ENCODE measurements at regions not wholly inside any gene's neighbourhood (a gene's known extent, or its start where the extent isn't known, plus 50 kb on each side); places are given as distances from the start of the nearest gene placed in this dataset.

DNA sequence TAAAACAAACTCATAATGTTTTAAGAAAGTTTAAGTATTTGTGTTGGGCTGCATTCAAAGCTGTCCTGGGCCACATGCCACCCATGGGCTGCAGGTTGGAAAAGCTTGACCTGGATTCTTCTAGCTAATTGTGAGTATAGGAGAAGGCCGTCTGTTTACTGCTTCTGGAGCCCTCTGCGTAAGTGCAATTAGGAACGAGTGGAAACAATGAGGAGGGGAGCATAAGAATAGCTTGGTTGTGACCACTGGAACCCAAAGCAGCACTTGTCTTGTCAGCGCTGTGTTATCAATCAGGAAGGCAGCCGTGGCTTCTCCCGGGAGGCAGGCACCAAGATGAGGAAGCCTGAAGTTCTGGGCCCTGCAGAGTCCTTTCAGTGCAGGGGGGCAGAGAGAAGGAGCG, 110.4 kb upstream of the MBNL2 start:
- no peak for DNase-seq

DNA sequence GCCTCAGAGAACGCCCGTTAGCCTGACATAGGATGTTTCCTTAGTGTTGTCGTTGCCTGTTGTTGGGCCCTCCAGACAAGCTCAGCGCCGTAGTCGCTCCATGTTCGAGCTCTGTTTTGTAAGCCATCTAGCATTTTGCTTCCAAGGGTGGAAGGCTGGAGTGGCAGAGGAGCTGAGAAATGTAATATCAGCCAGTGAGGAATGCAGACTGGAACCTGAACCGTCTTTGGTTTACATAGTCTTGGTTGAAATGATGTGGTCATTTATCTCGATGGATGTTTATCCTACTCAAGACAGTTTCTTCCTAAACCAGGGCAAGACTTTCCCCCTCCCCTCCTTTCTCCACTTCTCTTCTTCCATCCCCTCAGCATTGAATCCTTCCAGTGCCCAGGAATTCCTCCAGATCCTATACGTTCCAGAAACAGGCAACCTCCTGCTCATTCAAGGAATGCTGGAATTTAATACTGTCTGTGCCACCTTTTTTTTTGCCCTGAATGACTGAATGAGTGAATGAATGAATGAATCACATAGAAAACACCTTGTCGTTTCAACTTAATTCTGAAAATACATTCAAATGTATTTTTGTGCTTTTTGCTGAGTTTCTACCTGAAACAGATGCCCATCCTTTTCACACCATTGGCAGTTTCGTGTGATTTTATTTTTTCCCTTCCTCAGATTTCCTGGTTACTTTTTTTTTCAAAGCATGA, 109.5 kb upstream of the MBNL2 start:
- no peak for DNase-seq

GRCh38 chr13:97113231-97114001, 108.7 kb upstream of the MBNL2 start:
- peak; percentile 52 for DNase-seq

DNA sequence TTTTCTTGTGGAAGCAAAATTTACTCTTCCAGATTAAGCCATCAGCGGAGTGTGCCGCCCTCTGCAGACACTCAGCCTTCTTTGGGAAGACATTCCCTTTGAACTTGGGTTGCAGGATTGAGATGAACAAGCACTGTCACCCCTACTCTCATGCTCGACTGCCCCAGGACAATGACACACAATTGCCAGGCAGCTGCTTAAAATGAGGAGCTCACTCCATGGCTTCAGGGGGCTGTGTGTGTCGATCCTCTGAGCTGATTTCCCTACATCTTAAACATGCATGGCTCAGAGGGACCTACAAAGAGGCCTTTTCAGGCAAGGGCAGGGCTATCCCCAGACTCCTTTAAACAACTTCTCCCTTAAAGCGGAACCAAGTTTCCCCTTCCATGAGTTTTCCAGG, 107.5 kb upstream of the MBNL2 start:
- no peak for DNase-seq

GRCh38 chr13:97116754-97117153, 105.4 kb upstream of the MBNL2 start:
- no peak for DNase-seq

DNA sequence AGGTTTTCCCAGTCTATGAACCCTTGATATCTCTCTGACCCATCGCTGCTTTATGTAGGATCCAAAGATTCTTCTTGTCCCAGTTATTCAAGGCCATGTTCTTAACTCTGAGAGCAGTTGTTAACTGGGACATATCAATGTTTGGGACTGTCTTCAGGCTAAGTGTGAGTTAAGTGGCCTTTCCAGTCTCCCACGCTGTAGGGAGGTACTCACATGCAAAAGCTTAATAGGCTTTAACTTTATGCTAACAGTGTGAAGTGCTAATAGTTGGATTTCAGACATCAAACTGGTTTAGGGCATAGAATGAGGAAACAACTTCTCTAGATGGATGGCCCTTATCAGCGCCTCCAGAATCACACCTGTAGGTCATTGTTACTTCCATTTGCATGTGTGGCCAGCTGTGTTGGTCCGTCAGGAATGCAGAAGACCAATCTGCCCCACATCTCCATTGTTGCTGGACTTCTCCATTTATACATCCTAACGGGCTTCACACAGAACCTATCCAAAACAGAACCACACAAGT, 104.7 kb upstream of the MBNL2 start:
- DNase-seq = no peak

DNA sequence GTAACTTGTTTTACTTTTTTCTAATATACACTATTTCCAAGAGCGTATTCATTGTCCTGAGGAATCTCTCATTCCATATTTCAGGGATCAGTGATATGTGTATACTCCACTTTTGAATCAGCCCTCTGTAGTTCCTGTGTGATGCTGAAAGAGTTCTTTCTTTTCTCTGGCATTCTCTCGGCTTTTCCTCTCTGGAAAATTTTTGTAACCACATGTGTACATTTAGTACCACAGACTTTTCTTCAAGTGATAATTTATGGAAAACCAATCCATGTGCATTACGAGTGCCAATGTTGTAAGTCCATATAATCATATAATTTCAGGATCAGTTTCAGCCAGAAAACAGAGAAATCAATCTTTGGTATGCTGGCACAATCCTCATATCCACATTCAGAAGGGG, 102.2 kb upstream of the MBNL2 start:
- no peak for DNase-seq

GRCh38 chr13:97120346-97120745, 101.8 kb upstream of the MBNL2 start:
- no peak for DNase-seq

DNA sequence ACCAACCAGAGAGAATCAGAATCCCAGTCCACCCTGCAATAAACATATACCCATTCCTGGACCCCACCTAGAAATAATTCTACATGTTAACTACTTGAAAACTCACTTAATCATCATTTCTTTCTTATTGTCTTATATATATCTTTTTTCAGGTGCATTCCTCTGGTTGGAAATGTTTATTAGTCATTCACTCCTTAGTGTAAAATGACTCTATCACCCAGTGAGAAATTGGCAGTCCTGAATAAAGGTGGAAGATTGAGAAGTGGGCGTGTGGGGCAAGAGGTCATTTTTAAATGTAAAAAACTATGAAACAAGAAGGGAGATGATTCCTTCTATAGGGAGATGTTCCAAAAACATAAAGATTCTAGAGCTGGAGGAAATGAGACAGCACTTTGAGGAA, 101.2 kb upstream of the MBNL2 start:
- DNase-seq = no peak

DNA sequence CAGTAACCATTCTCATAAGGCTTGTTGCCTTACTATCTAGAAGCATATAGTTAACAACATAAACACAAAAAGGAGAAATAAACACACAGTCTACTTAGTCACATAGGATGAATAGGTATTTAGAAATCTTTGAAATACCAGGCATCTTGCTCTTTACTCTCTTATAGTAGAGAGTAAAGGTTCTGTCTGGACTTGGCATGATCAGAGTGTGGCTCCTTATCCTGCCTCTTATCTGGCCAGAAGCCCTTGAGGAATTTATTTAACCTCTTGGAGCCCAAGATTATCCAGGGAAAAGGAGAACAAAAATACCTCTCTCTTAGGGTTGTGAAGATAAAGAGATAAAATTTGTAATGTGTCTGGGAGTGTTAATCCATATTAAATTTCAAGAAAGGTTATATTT, 100.2 kb upstream of the MBNL2 start:
- DNase-seq = no peak

GRCh38 chr13:97122381-97122996, 99.6 kb upstream of the MBNL2 start:
- peak; percentile 27 for DNase-seq

DNA sequence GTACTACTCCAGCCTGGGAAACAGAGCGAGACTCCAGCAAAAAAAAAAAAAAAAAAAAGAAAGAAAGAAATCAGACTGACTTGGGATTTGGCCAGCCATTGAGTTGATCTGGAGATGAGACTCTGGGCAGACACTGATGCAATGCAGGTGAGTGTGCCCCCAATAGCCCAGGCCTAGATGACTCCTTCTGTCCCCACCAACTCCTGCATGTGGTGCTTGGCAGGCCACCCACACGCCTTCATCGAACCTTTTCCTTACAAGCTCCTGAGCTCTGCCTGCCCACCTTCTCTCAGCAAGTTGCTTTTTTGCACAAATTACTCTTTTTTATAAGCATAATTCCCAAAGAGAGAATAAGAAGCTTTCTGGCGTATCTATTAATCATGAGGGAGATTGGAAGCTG, 97.9 kb upstream of the MBNL2 start:
- DNase-seq = no peak

DNA sequence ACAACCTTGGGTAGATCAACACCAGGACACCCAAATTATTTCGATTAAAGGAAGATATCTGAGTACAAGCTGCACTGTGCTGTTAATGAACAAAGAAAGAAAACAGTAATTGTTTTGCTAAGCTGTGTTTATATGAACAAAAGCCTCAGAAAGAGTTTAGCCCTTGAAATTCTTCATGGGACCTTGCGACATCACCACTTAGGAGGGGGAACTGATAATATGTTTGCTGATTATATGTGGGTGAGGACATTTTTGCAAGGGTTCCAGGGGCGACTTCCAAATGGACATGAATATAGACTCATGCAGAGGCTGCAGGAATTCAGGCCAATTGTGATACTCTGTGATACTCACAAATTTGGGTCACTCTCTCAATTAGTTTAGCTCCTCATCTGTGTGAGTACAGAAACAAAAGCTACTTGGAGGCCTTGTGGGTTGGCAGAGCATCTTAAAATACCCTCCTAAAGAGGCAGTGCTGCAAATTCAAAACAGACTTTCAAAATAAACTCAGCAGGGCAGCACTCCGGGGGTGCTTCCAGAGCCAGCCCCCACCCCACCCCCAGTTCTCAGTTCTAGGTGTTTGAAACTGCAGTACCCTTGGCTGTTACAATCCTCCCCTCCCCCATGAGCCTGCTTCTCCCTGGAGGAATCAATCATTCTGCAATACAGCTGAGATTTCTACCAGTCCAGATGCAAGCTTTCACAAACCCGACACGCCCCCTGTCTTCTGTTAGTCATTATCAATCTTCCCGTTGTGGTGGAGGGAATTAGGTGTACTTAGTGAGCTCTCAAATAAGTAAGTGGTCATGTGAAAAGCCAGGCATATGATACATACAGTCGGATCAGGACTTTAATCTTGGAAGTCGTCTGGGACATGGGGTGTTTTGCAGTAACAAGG, 97.0 kb upstream of the MBNL2 start:
- peak; percentile 93 for DNase-seq

DNA sequence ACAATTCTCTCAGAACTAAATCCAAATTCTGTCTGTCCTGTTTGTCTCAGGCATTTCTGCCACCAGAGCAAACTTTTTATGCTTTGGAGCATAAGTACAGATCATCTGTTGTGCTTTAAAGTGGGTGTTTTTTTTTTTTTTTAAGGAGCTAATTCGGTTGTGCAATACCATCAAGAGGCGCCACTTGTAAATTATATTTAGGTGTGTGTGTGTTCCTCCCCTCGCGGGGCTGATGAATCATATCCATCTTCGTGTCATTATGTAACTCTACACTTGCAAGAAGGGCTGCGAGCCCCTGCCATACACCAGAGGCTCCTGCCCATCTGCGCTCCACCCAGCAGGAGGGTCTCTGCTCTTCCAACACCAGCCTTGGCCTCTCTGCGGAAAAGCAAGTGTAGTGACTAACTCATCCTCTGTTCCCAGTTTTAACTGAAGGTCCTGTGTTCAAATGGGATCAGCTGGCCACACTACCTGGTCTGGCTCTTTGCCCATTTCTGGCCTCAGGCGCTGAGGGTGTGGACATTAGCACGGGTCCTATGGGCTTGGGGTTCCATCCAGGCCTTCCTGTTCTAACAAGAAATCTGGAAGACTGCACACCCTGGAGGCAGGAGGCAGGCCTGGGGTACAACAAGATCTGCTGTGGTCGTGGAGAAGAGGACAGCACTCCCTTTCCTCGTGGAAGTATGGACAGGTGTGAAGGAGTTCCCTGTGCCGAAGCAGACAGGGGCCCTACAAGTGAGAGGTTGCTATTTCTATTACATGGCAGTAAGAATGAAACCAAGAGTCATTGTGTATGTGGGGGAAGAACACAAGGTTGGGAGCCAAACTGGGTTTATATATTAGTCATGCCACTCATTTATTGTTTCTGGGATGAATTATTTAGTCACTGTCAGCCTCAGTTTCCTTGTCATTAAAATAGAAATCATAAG, 96.1 kb upstream of the MBNL2 start:
- DNase-seq = peak; percentile 96

GRCh38 chr13:97127842-97128241, 94.3 kb upstream of the MBNL2 start:
- no peak for DNase-seq

GRCh38 chr13:97130190-97130589, 91.9 kb upstream of the MBNL2 start:
- DNase-seq = peak; percentile 84

- no peak for DNase-seq
Measured at GRCh38 chr13:97131447-97131846, 90.7 kb upstream of the MBNL2 start.

DNA sequence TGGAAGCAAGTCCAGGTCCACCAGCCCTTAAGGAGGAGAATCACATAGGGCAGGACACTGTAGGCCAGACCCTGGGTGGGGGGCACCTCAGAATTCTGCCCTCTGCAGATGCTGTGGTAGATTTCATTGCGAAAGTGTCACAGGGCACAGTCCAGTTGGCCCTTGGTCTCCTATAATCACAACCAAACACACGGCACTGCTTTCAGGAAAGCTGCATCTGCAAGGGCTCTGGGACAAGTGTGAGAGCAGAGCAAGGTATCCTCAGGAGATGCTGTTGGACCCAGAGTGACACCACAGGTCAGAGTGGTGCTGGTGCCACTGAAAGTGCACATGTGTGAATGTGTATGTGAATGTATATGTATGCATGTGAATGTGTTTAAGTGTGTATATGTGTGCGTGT, 88.6 kb upstream of the MBNL2 start:
- DNase-seq = no peak

DNA sequence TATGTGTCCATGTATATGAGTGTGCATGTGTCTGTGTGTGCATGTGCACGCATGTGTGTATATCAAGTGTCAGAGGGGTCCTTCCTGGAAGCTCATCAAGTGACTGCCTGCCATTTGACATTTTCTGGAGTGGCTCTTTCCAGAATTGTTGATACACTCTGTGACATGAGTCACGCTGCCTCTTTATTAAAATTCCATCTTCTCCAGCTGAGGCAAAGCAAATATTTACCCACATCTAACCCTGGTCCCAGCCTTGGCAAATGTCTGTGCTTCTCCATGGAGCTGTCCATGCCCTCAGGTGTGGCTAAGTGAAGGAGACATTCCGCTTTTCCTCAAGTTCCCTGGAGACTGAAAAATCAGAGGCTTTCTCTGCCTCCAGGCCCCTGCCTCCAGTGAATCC, 88.2 kb upstream of the MBNL2 start:
- DNase-seq = no peak

DNA sequence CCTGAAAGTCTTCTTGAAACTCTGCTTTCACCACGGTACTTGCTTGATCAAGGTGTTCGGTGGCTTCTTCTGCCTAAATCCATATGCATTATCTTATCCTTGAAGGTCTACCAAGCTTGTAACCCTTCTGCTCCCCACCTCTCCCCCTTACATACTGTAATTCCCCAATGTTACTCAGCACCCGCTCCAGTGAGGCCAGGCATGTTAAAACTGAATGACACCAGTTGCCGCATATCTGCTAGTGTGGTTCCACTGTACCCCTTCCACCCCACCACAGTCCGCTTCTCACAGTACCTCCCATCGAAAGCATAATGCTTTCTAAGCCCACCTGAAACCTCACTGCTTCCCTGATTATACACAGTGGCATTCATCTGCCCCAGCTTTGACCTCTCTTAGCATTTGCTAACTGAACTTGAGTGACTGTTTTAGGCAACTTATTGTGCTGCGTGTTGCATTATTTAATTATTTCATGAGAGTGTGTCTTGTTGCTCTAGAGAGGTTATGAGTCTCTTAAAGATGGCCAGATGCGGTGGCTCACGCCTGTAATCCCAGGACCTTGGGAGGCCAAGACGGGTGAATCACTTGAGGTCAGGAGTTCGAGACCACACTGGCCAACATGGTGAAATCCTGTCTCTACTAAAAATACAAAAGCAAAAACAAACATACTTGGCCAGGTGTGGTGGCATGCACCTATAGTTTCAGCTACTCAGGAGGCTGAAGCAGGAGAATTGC, 87.6 kb upstream of the MBNL2 start:
- DNase-seq = no peak

- DNase-seq = peak; percentile 89
Measured at GRCh38 chr13:97135883-97136282, 86.2 kb upstream of the MBNL2 start.
